Hindlimb muscle (tissue), 1 donor: ENCODE measurements at regions not wholly inside any gene's neighbourhood (a gene's known extent, or its start where the extent isn't known, plus 50 kb on each side); places are given as distances from the start of the nearest gene placed in this dataset.

Experiments used
- DNase-seq: peaks from one replicate; pipeline ENCODE4 v3.0.0-alpha.2; 2013

GRCh38 chr2:129050101-129050500, 731.4 kb upstream of the HS6ST1 start:
- no peak for DNase-seq

DNA sequence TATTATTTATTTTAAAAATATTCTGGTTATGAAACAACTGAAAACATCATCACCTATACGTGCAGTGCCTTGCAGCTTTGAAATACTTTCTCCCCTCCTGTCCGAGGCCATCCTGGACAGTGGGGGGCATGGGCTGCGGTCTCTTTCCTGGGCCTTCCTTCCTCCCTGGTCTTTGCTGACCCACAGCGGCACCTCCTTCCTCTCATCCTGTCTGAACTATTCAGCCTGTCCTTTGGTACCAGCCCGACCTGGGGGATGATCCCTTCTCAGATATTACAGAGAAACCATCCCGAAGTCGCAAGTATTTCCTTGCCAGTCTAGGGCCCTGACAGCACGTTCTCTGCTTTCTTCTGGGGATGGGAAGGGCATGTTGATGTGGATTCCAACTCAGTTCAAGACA, 736.6 kb upstream of the HS6ST1 start:
- DNase-seq = no peak

- DNase-seq = no peak
Measured at GRCh38 chr2:129055824-129056223, 737.2 kb upstream of the HS6ST1 start.

- DNase-seq = no peak
Measured at GRCh38 chr2:129056309-129056958, 737.8 kb upstream of the HS6ST1 start.

DNA sequence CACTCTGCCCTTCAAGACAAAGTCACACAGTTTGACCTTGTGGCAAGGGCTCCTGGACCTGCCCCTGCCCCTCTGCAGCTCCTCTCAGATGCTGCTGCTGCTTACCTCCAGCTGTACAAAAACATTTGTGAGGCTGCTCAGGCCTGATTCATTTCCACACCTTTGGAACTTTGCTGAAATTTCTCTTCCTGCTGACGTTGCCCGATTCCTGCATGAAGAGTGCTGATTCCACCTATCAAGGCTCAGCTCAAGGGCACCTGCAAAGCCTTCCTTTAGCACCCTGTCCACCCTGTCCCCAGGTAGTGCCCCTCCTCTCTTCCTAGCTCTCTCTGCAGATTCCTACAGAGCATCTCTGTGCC, 738.3 kb upstream of the HS6ST1 start:
- no peak for DNase-seq

- DNase-seq = no peak
Measured at GRCh38 chr2:129058981-129059380, 740.3 kb upstream of the HS6ST1 start.

DNA sequence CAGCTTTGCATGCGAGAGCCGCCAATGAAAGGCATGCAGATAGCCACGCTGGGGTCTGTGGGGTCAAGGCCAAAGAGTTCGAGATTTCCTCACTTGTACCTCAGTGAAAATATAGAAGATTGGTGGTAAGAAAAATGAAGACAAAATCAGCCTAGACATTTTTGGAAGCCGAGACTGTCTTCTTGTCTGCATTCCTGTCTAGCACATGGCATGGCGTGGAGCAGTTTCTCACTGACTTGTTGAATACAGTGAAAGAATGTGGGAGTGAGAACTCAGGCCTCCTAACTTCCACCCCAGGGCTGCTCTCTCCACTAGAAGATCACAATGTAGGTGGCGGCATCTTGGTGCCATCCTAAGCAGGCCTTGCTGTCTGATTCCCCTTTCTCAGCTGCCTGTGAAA, 740.8 kb upstream of the HS6ST1 start:
- DNase-seq = no peak

DNA sequence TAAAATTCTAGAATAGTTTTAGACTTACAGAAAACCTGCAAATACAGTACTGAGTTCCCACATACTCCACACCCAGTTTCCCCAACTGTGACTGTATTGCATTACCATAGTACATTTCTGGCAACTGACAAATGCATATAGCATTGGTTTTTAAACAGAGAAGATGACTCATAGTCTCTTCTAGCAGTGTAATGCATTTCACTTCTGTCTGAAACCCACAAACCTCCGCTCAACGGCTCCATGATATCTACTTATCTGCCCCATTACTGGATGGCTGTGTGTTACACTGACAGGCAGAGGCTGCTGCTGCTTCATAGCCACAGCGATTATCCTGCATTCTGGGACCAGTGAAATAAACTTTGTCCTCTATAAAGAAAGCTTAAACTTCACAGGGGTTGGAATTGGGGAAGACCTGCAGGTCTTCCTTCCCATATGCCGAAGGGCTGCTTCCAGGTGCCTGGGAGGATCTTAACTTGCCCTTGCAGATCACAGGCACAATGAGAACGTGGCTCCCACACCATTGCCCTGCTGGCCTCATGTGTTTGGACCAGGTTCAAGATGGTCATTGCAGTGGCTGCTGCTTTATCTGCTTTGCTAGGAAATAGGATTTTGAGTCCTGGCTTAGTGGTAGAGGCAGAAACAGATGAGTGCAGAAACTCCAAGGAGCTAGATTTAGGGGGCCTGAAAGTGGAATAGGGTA, 742.6 kb upstream of the HS6ST1 start:
- peak; percentile 21 for DNase-seq

DNA sequence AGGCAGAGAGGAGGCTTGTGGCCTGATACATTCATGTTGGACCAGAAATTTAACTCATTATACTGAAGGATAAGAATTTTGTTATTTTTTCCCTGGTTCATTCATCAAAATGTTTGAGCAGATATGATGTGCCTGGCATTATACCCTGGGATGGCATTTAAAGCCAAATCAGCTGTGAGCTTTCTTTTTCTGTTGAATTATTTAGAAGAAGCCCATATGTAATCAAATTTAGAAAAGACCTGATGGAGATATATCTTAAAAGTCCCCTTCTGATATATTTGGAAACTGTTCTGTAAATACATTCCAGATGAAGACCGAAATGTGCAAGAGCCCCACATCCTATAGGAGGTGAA, 743.1 kb upstream of the HS6ST1 start:
- DNase-seq = no peak

DNA sequence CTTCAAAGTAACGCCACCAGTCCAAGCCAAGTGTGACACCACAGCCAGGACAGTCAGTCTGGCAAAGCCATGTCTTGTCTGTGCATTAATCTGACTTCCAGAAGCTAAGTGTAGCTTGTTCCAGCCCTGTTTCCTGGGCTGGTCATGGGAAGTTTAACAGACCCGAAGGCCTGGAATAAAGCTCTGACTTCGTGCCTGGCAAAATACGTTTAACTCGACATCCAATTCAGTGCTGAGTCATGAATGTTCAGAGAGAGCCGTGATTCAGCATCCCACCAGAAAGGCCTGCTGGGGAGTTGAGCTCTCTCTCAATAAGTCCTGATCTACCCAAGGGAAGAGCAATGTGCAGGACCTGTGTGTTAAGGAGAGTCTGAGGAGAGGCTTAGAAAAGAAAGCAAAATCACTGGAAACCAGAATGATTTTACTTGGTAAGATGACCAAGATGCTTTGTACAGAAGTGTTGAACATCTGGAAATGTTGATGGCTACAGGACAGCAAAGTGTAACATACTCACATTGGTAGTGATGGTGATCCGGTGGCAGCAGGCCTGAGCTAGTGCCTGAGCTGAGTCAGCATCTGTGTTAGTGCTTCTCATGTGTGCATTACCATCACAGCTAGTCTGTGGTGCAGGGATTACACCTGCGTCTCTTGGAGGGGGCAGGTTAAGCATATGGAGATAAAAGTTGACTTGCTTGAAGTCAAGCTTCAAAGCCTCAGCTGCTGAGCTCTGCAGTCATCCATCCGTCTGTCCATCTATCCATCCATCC, 743.7 kb upstream of the HS6ST1 start:
- DNase-seq = peak; percentile 34

DNA sequence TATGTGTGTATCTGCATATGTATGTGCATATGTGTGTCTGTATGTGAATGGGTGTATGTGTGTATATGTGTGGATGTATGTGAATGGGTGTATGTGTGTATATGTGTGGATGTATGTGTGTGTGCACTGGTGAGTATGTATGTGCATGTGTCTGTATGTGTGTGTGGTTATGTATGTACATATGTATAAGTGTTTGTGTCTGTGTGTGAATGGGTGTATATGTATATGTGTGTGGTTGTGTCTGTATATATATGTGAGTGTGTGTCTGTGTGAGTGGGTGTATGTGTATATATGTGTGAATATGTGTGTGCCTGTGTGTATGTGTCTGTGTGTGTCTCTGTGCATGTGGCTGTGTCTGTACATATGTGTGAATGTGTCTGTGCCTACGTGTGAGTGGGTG, 748.4 kb upstream of the HS6ST1 start:
- DNase-seq = no peak

GRCh38 chr2:129067953-129068352, 749.3 kb upstream of the HS6ST1 start:
- no peak for DNase-seq

DNA sequence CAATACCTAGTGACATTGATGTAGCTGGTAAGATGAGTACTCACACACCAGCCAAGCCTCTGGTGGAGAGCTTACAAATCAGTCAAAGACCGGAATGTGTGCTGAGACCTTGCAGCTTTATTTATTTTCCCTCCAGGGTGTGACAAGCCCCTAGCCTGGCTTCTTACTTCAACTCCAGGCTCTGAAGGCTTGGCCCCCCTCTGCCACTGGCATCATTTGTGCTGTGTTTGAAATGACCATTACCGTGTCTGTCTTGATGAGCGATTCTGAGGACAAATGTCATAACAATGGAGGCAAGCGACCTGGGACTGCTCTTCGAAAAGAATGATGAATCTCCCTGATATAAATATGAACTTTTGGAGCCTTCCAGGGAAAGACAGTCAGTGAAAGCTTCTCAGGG, 749.9 kb upstream of the HS6ST1 start:
- no peak for DNase-seq

DNA sequence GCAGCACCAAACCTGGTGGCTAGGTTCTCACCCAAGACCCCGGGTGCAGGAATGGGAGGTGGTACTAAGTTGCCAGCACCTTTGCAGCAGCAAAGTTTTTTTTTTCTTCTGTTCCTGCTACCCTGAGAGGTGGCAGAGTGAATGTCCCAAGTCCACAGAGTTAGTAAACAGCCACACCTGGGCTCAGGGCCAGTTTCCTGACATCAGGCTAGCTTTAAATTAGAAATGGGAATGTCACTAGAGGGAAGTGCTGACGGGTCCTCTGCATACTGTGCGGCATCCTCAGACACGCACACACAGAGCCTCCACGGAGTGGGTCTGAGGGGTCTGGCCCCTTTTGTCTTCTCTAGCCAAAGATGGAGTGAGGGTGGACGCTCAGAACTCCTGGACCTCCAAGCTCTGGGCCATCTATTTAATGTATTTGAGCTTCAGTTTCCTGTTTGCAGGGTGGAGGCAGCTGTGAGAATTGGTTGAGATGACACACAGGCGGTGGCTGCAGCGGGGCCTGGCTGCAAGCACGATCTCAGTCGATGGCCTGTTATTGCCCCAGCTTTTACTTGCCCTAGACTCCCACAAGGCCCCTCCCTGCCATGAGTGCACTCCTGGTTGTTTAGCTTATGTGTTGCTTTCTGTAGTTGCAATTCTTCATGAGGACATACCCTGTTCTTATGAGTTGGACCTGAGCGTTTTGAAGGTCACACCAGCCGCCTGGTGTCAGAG, 751.4 kb upstream of the HS6ST1 start:
- no peak for DNase-seq

DNA sequence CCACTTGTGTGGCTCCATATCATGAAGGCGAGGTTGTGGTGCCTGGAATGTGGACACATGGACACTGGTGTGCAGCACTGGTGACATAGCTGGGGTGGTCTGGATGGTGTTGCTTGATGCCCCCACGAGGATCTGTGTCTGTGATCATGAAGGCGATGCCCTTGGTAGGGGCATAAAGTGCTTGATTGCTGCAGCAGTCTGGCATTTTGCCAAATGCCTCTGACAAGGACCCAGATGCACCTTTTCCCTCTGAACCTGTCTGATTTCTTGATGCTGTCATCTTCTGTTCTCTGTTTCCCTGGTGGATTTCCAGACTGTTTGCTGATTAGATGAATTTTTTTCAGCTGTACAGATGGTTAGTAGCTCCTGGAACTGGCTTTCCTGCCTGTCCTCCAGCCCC, 752.0 kb upstream of the HS6ST1 start:
- DNase-seq = no peak

GRCh38 chr2:129071531-129071930, 752.9 kb upstream of the HS6ST1 start:
- DNase-seq = no peak

- no peak for DNase-seq
Measured at GRCh38 chr2:129074298-129074920, 755.7 kb upstream of the HS6ST1 start.

- DNase-seq = no peak
Measured at GRCh38 chr2:129078548-129078947, 759.9 kb upstream of the HS6ST1 start.

DNA sequence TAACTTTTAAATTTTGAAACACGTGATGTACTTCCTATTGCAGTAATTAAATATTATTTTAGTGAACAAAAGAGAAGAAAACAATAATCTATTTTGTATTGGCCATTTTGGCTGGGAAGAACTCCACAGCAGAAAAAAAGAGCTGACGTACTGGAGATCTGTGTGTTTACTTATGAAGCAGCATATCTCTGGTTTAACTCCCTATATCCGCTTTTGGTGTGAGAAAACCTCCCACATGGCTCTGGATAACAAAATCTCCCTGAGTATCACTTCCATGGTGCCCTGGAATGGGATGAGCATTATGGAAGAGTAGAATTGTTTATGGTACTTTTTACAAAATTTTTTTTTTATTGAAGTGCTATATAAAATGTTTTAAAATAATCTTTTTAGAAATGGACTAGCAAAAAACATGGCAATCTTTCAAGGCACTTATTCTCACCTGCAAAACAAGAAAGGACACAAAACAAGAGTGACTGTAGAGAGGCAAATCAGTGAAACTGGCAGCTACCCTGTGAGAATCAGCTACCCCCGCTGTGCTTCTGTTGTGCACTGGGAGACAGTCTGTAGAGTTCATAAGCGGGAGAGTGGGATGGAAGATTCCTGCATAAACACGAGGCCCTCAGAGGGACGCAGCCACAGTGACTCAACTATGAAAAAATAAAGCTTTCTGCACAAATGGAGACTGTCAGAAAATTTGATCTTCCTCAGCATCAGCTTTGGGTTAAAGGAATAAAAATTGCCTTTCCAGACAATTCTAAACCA, 762.2 kb upstream of the HS6ST1 start:
- DNase-seq = no peak

- DNase-seq = no peak
Measured at GRCh38 chr2:129085386-129085785, 766.7 kb upstream of the HS6ST1 start.

GRCh38 chr2:129087133-129087813, 768.6 kb upstream of the HS6ST1 start:
- no peak for DNase-seq
